ENCODE measurements at regions not wholly inside any gene's neighbourhood (a gene's known extent, or its start where the extent isn't known, plus 50 kb on each side); places are given as distances from the start of the nearest gene placed in this dataset.

GRCh38 chr3:102151935-102152334, 282.9 kb upstream of the ZPLD1 start:
- TF ChIP-seq CTCF (conservative IDR thresholded peaks at IDR 0.05 in 1 of 2, IDR thresholded peaks at IDR 0.05 in 1 of 2; ENCODE audit: low read depth in 1 of 2, low read length in 2 of 2) = no peak
- no peak for TF ChIP-seq EZH2 (IDR thresholded peaks at IDR 0.05; ENCODE audit: low read length, missing control alignments)

Measured in fibroblast of lung (primary cell).